ENCODE measurements at regions not wholly inside any gene's neighbourhood (a gene's known extent, or its start where the extent isn't known, plus 50 kb on each side); places are given as distances from the start of the nearest gene placed in this dataset.

- TF ChIP-seq POLR2A (IDR thresholded peaks at IDR 0.05; ENCODE audit: low read depth, low read length) = no peak
- no peak for TF ChIP-seq CTCF (conservative IDR thresholded peaks at IDR 0.05; ENCODE audit: low read depth, low read length)
- no peak for TF ChIP-seq CEBPB (IDR thresholded peaks at IDR 0.05; ENCODE audit: low read depth, low read length)
- TF ChIP-seq USF2 (IDR thresholded peaks at IDR 0.05; ENCODE audit: low read depth, low read length) = no peak
- no peak for TF ChIP-seq RAD21 (IDR thresholded peaks at IDR 0.05; ENCODE audit: low read length)
- TF ChIP-seq RFX5 (IDR thresholded peaks at IDR 0.05; ENCODE audit: low read depth, low read length) = no peak
- no peak for TF ChIP-seq RCOR1 (IDR thresholded peaks at IDR 0.05; ENCODE audit: insufficient replicate concordance, low read length)
- TF ChIP-seq MAZ (IDR thresholded peaks at IDR 0.05; ENCODE audit: borderline replicate concordance, low read depth, low read length) = no peak
- no peak for TF ChIP-seq BHLHE40 (IDR thresholded peaks at IDR 0.05; ENCODE audit: low read depth, low read length)
- TF ChIP-seq MAFK (IDR thresholded peaks at IDR 0.05; ENCODE audit: low read depth, low read length) = no peak
- no peak for TF ChIP-seq ELK1 (IDR thresholded peaks at IDR 0.05; ENCODE audit: borderline replicate concordance, low read depth, low read length)
- no peak for TF ChIP-seq MXI1 (IDR thresholded peaks at IDR 0.05; ENCODE audit: borderline replicate concordance, low read depth, low read length)
These were observed 408.2 kb downstream of the PRR16 start for GRCh38 chr5:120872297-120872696.

All from IMR-90 (cell line).